Tibial nerve (tissue), 4 donors: ENCODE measurements at regions not wholly inside any gene's neighbourhood (a gene's known extent, or its start where the extent isn't known, plus 50 kb on each side); places are given as distances from the start of the nearest gene placed in this dataset. TPM values are rescaled to one million over a fixed set of nuclear protein-coding genes. Genes with fewer than 3 reads are reported as not detected.
"Not testable (repeated sequence)": the region's sequence is repeated elsewhere in the genome, so short reads cannot be mapped to it uniquely, and the experiment has no call there.

Experiments
- DNase-seq, 2 donors: peaks; one replicate each; pipeline ENCODE4 v3.0.0-alpha.2; 2019; ENCODE audit warnings: low spot score in 2 of 2
- H3K27ac ChIP-seq, 4 donors: fragments of 200-600 bp; sonication (generic) in 3 of 4; one replicate each; pipeline ENCODE4 v1.5.1; 2017 to 2019; ENCODE audit warnings: mild to moderate bottlenecking in 1 of 4
- H3K27me3 ChIP-seq, 2 donors: fragments of 200-600 bp; sonication (generic) in 1 of 2; one replicate each; pipeline versions ENCODE4 v1.5.1 to v1.6.0; 2017 to 2019
- H3K36me3 ChIP-seq, 3 donors: fragments of 200-600 bp; sonication (generic); one replicate each; pipeline ENCODE4 v1.5.1; 2018 to 2019
- H3K4me1 ChIP-seq, 4 donors: fragments of 200-600 bp; sonication (generic) in 3 of 4; one replicate each; pipeline ENCODE4 v1.5.1; 2017 to 2019
- H3K4me3 ChIP-seq, 4 donors: fragments of 200-600 bp; sonication (generic) in 3 of 4; one replicate each; pipeline ENCODE4 v1.5.1; 2017 to 2019; ENCODE audit warnings: mild to moderate bottlenecking in 1 of 4, moderate library complexity in 1 of 4
- H3K9me3 ChIP-seq, 4 donors: fragments of 200-600 bp; sonication (generic) in 3 of 4; one replicate each; pipeline ENCODE4 v1.5.1; 2017 to 2019
- CTCF ChIP-seq, 5 experiments: fragments of 200-600 bp in 3 of 5; fragments of 450-650 bp in 2 of 5; sonication (generic) in 3 of 5; IDR thresholded peaks; one replicate each; pipeline ENCODE4 v1.5.1; 2016 to 2019; ENCODE audit warnings: antibody characterized with exemption in 5 of 5, mild to moderate bottlenecking in 3 of 5, moderate library complexity in 2 of 5
- EP300 ChIP-seq, 2 donors: sonication (generic); formaldehyde crosslinking; IDR thresholded peaks; one replicate each; pipeline ENCODE4 v1.6.1; 2017; ENCODE audit warnings: antibody characterized with exemption in 2 of 2, mild to moderate bottlenecking in 1 of 2
- POLR2A ChIP-seq, 2 donors: fragments of 450-650 bp; IDR thresholded peaks; one replicate each; pipeline ENCODE4 v1.6.1; 2017; ENCODE audit warnings: antibody characterized with exemption in 2 of 2, mild to moderate bottlenecking in 2 of 2, moderate library complexity in 2 of 2
- WGBS, 2 donors: methylation state at CpG; one replicate each; pipeline ENCODE4 v1.1.5; 2018; 5-methylcytosine and 5-hydroxymethylcytosine counted together
- small RNA-seq: library from RNA; depleted of rRNA; stranded (forward); fragments of <200 nt; gene quantifications from one replicate; pipeline ENCODE3, GENCODE V24; 2016

- TF ChIP-seq CTCF (IDR thresholded peaks at IDR 0.05) = no peak
- TF ChIP-seq POLR2A (IDR thresholded peaks at IDR 0.05) = no peak
- TF ChIP-seq EP300 (IDR thresholded peaks at IDR 0.05) = no peak
- no peak overlapping the region for H3K4me3 ChIP-seq
- DNase-seq = no peak
- 63 to 65% methylated on average over 4 of the region's 4 CpGs for WGBS, 2 donors
- no peaks in the 10 kb centered on the region for H3K27me3 ChIP-seq
- no peaks in the 10 kb centered on the region for H3K36me3 ChIP-seq
- H3K9me3 ChIP-seq = no peaks in the 10 kb centered on the region
- no peak overlapping the region for H3K27ac ChIP-seq
- no peaks in the 10 kb centered on the region for H3K4me1 ChIP-seq
These were observed 71.2 kb upstream of the PLCB4 start for GRCh38 chr20:8997701-8998117.

DNA sequence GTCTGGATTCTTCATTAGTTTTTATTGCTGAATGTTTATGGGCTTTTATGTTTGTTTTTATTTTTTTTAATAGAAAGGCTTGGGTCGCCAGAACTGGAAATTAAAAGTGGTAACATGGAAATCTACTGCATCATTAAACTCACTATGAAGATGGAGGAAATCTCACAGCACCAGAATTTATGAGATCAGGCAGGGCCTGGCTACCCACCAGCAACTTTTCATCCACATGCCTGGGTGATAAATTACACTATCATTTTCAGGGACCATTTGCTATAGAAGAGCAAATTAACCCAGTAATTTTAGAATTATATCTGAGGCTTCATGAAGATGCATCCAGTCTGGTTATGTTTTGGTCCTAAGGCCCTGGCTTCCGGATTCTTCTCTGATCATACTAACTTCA is 57.8 kb upstream of the PLCB4 start:
- 82 to 87% methylated on average over 2 of the region's 2 CpGs for WGBS, 2 donors
- no peak overlapping the region for H3K4me3 ChIP-seq
- DNase-seq = no peak
- no peaks in the 10 kb centered on the region for H3K4me1 ChIP-seq
- H3K36me3 ChIP-seq = no peaks in the 10 kb centered on the region
- H3K9me3 ChIP-seq = no peaks in the 10 kb centered on the region
- H3K27me3 ChIP-seq = no peaks in the 10 kb centered on the region
- no peak overlapping the region for H3K27ac ChIP-seq
- no peak for TF ChIP-seq CTCF (IDR thresholded peaks at IDR 0.05)
- TF ChIP-seq EP300 (IDR thresholded peaks at IDR 0.05) = no peak
- no peak for TF ChIP-seq POLR2A (IDR thresholded peaks at IDR 0.05)

DNA sequence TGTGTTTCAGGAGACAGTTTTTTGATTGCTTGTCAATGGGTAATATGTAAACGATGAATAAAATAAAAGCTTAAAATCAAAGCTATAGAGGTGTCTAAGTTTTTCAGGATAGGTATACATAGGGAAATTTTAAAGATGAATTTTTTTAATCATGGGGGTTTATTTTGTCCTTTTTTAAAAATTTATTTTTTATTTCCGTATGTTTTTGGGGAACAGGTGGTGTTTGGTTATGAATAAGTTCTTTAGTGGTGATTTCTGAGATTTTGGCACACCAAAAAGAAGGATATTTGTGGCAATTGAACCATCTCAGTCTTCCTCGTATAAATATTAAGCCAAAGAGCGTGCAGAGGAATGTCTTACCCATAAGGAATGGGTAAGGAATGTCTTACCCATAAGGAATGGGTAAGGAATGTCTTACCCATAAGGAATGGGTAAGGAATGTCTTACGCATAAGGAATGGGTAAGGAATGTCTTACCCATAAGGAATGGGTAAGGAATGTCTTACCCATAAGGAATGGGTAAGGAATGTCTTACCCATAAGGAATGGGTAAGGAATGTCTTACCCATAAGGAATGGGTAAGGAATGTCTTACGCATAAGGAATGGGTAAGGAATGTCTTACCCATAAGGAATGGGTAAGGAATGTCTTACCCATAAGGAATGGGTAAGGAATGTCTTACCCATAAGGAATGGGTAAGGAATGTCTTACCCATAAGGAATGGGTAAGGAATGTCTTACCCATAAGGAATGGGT is 53.5 kb upstream of the PLCB4 start:
- not testable (repeated sequence) for DNase-seq
- WGBS, 2 donors = 72% methylated on average over 5 to 6 of the region's 6 CpGs

DNA sequence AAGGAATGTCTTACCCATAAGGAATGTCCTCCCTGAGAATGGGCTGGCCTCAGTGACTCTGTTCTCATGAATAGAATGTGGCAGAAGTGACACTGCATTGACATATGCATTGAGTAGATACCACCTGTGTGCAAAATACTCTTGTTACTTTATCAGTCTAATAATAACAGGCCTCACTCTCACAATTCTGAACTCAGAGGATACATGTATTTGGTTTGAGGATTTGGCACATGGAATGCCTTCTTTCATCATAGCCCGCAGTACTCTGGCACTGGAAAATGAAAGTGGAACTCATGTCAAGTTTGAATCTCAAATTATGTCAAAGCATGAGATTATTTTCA is 52.9 kb upstream of the PLCB4 start:
- H3K36me3 ChIP-seq = no peaks in the 10 kb centered on the region
- 50 to 58% methylated on average over 1 of the region's 1 CpG for WGBS, 2 donors
- no peak overlapping the region for H3K27ac ChIP-seq
- no peaks in the 10 kb centered on the region for H3K4me1 ChIP-seq
- no peaks in the 10 kb centered on the region for H3K9me3 ChIP-seq
- no peak for DNase-seq
- no peaks in the 10 kb centered on the region for H3K27me3 ChIP-seq
- no peak overlapping the region for H3K4me3 ChIP-seq
- TF ChIP-seq EP300 (IDR thresholded peaks at IDR 0.05) (no peak), CTCF (IDR thresholded peaks at IDR 0.05) (no peak), POLR2A (IDR thresholded peaks at IDR 0.05) (no peak)

More for the DNA sequence above, 53.5 kb upstream of the PLCB4 start:
- not testable (repeated sequence) for H3K4me1 ChIP-seq, H3K27me3 ChIP-seq, H3K27ac ChIP-seq, H3K36me3 ChIP-seq, H3K4me3 ChIP-seq, H3K9me3 ChIP-seq

DNA sequence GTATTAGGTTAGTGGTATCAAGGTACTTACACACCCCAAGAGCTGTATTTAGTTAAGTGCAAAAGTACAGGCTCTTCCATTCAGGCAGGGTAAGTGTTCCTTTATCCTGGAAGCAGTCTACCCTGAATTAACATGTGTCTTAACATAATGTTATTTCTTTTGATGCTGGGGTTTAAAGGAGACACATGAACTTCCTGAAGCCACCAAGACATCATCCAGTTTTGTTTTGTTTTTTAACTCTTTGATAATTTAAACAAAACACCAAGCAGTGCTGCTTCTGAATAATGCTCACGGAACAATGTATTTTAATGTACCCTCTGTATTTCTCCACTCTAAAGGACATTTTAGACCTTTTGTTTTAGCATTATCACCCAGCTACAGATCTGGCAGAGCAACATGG is 50.5 kb upstream of the PLCB4 start:
- Histone ChIP-seq H3K27ac (no peak overlapping the region), H3K27me3 (no peaks in the 10 kb centered on the region), H3K4me1 (no peaks in the 10 kb centered on the region), H3K9me3 (no peaks in the 10 kb centered on the region), H3K4me3 (no peak overlapping the region), H3K36me3 (no peaks in the 10 kb centered on the region)
- TF ChIP-seq CTCF (IDR thresholded peaks at IDR 0.05) (no peak), POLR2A (IDR thresholded peaks at IDR 0.05) (no peak), EP300 (IDR thresholded peaks at IDR 0.05) (no peak)
- no peak for DNase-seq
- 100% methylated on average over 1 of the region's 1 CpG for WGBS, 2 donors

Small RNA genes lying in the stretch of these regions (small RNA-seq; reads per million reads assigned to genes)
- gene RF00017 = not detected
